B cell (primary cell): ENCODE measurements at regions not wholly inside any gene's neighbourhood (a gene's known extent, or its start where the extent isn't known, plus 50 kb on each side); places are given as distances from the start of the nearest gene placed in this dataset.

Source experiments
- CTCF ChIP-seq: fragments of 200-600 bp; IDR thresholded peaks from one replicate; pipeline ENCODE4 v1.8.0; 2022; ENCODE audit warnings: antibody characterized with exemption, mild to moderate bottlenecking
- EZH2 ChIP-seq: IDR thresholded peaks from 2 replicates; pipeline ENCODE4 v1.6.1; 2012; ENCODE audit warnings: borderline replicate concordance, low read depth, mild to moderate bottlenecking, moderate library complexity, low read length; ENCODE audit not compliant: insufficient read depth, poor library complexity, severe bottlenecking

- no peak for TF ChIP-seq CTCF
- no peak for TF ChIP-seq EZH2
Measured at GRCh38 chr15:95041297-95041696, 809.9 kb downstream of the MCTP2 start.
